ENCODE measurements at regions not wholly inside any gene's neighbourhood (a gene's known extent, or its start where the extent isn't known, plus 50 kb on each side); places are given as distances from the start of the nearest gene placed in this dataset.

GRCh38 chr5:87169300-87169991 lies 98.2 kb upstream of the RASA1 start:
- H3K27ac ChIP-seq: no peak overlapping the region
- no peak for TF ChIP-seq CTCF (conservative IDR thresholded peaks at IDR 0.05)

GRCh38 chr5:87170799-87171198 lies 96.9 kb upstream of the RASA1 start:
- H3K27ac ChIP-seq: no peak overlapping the region
- TF ChIP-seq CTCF (conservative IDR thresholded peaks at IDR 0.05): no peak

GRCh38 chr5:87182649-87183048 lies 85.0 kb upstream of the RASA1 start:
- TF ChIP-seq CTCF (conservative IDR thresholded peaks at IDR 0.05): no peak

GRCh38 chr5:87183896-87184295 lies 83.8 kb upstream of the RASA1 start:
- no peak overlapping the region for H3K27ac ChIP-seq
- no peak for TF ChIP-seq CTCF (conservative IDR thresholded peaks at IDR 0.05)

More at GRCh38 chr5:87182649-87183048, 85.0 kb upstream of the RASA1 start:
- no peak overlapping the region for H3K27ac ChIP-seq

- H3K27ac ChIP-seq: no peak overlapping the region
- no peak for TF ChIP-seq CTCF (conservative IDR thresholded peaks at IDR 0.05)
Observed at GRCh38 chr5:87184605-87185004, 83.1 kb upstream of the RASA1 start.

GRCh38 chr5:87185838-87186237 lies 81.8 kb upstream of the RASA1 start:
- no peak overlapping the region for H3K27ac ChIP-seq
- TF ChIP-seq CTCF (conservative IDR thresholded peaks at IDR 0.05): no peak

DNA sequence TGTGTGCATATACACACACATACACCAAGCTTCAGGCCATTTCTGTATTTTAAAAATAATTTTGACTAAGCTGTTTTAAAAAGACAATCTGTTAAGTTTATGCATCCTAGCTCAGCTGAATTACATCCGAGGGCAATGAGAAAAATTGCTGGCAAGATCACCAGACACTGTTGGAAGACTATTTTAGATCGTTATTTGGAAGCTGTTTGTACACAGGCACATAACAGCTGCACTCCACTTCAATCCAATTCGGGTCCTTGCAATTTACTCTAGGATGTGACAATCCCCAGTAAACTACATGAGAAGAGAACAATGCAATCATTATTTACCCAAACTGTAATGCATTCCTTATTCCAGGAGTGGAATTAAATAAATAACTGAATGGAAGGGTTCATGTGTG lies 79.3 kb upstream of the RASA1 start:
- no peak overlapping the region for H3K27ac ChIP-seq
- no peak for TF ChIP-seq CTCF (conservative IDR thresholded peaks at IDR 0.05)

Data from VCaP (cell line).